ENCODE measurements at regions not wholly inside any gene's neighbourhood (a gene's known extent, or its start where the extent isn't known, plus 50 kb on each side); places are given as distances from the start of the nearest gene placed in this dataset.

DNA sequence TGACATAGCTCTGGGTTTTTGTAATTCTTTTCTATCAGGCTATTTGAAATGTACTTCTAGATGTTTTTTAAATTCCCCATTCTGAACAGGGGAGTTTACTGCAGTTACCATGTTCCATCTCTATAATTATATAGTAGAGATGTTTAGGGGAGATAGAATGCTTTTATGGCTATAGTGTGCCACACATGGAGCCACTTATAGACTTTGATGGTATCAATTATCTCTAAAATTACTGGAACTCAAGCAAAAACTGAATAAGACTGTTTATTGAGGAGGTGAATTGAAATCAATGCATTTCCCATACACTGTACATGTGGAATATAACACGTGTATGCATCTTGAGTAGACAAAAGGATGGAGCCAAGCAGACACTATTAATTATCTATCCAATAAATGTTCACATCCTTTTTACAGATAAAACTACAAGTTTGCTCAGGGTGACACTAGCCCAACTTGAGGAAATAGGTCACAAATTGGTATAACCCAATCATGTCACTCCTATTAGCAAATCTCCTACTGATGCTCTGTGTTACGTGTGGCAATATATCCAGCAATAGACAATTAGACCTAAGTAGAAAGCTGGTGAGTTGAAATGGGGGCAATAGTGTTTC is 1882.6 kb downstream of the PCDH9 start:
- ATAC-seq (ENCODE audit: poor library complexity) (no peak), DNase-seq (no peak)
- no peak overlapping the region for H3K4me3 ChIP-seq (ENCODE audit: low read length)
- Mint-ChIP-seq H3K27ac (no peak overlapping the region), H3K4me3 (no peak overlapping the region), H3K4me1 (ENCODE audit: low read depth) (no peaks in the 10 kb centered on the region), H3K9me3 (peaks cover 6% of the 10 kb centered on the region), H3K27me3 (no peaks in the 10 kb centered on the region), H3K36me3 (ENCODE audit: low read depth) (no peaks in the 10 kb centered on the region)
- TF ChIP-seq, protein P1, sequence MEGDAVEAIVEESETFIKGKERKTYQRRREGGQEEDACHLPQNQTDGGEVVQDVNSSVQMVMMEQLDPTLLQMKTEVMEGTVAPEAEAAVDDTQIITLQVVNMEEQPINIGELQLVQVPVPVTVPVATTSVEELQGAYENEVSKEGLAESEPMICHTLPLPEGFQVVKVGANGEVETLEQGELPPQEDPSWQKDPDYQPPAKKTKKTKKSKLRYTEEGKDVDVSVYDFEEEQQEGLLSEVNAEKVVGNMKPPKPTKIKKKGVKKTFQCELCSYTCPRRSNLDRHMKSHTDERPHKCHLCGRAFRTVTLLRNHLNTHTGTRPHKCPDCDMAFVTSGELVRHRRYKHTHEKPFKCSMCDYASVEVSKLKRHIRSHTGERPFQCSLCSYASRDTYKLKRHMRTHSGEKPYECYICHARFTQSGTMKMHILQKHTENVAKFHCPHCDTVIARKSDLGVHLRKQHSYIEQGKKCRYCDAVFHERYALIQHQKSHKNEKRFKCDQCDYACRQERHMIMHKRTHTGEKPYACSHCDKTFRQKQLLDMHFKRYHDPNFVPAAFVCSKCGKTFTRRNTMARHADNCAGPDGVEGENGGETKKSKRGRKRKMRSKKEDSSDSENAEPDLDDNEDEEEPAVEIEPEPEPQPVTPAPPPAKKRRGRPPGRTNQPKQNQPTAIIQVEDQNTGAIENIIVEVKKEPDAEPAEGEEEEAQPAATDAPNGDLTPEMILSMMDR (IDR thresholded peaks at IDR 0.05): no peak
- H3K4me1 ChIP-seq (ENCODE audit: insufficient read depth, low read length): no peaks in the 10 kb centered on the region
- peaks cover 0 to under 1% of the 10 kb centered on the region in 2 experiments for H3K9me3 ChIP-seq (ENCODE audit: control insufficient read depth in 1 of 2, insufficient read depth in 1 of 2, low read length in 2 of 2)
- no peaks in the 10 kb centered on the region for H3K36me3 ChIP-seq (ENCODE audit: insufficient read depth, low read length)
- H3K27me3 ChIP-seq (ENCODE audit: control insufficient read depth in 1 of 2, insufficient read depth in 2 of 2, low read length in 2 of 2): no peaks in the 10 kb centered on the region
- ChIA-PET POLR2A (no interaction called here), CTCF (no interaction called here)
- H3K27ac ChIP-seq (ENCODE audit: low read depth in 1 of 2, low read length in 2 of 2): no peak overlapping the region
- intact Hi-C loops (cut with DNase I, micrococcal nuclease): no loop called here

GRCh38 chr13:65343898-65344663 is 1886.1 kb downstream of the PCDH9 start:
- no peaks in the 10 kb centered on the region for H3K27me3 ChIP-seq (ENCODE audit: control insufficient read depth in 1 of 2, insufficient read depth in 2 of 2, low read length in 2 of 2)
- intact Hi-C loops (cut with DNase I, micrococcal nuclease): no loop called here
- DNase-seq (no peak), ATAC-seq (ENCODE audit: poor library complexity) (no peak)
- Mint-ChIP-seq H3K36me3 (ENCODE audit: low read depth) (no peaks in the 10 kb centered on the region), H3K4me1 (ENCODE audit: low read depth) (no peaks in the 10 kb centered on the region), H3K27ac (no peak overlapping the region), H3K9me3 (peaks cover 7% of the 10 kb centered on the region), H3K4me3 (no peak overlapping the region), H3K27me3 (no peaks in the 10 kb centered on the region)
- no peak overlapping the region for H3K4me3 ChIP-seq (ENCODE audit: low read length)
- no peaks in the 10 kb centered on the region for H3K9me3 ChIP-seq (ENCODE audit: control insufficient read depth in 1 of 2, insufficient read depth in 1 of 2, low read length in 2 of 2)
- no peak overlapping the region for H3K27ac ChIP-seq (ENCODE audit: low read depth in 1 of 2, low read length in 2 of 2)
- TF ChIP-seq, protein P1 (IDR thresholded peaks at IDR 0.05): no peak
- ChIA-PET POLR2A (no interaction called here), CTCF (no interaction called here)
- no peaks in the 10 kb centered on the region for H3K4me1 ChIP-seq (ENCODE audit: insufficient read depth, low read length)
- H3K36me3 ChIP-seq (ENCODE audit: insufficient read depth, low read length): no peaks in the 10 kb centered on the region

DNA sequence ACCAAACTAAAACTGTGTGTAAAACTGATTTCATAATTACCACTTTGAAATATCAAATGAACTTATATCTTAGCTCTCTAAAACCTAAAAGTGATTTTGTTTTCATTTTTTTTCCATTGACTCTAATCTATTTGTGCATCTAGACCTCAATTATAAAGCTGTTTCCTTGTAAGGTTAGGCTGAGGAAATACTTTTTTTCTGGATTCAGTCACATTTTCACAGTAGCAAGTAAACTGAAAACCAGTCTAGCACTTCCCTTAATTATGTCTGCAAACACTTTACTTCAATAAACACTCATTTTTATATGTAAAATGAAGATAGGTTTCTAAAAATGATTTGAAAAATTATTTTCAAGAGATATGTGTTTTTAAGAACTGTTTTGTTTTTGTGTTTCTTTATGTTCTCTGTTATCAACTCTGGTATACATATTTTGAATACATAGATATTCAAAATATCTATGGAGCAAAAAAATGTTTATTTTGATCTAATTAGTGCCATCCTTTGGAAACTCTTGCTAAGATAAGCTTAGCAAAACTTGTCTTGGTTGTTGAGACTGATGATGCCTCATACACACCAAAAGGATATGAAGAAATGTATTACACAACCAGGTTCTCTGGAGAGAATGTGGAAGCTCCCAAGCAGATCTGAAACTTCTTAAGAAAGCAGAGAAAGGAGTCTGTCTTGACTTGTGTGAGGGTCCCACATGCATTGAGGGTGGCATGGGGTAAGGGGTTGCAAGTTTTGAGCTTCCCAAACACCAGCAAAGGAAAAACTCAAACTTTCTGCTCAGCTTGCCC is 1887.4 kb downstream of the PCDH9 start:
- H3K9me3 ChIP-seq (ENCODE audit: control insufficient read depth in 1 of 2, insufficient read depth in 1 of 2, low read length in 2 of 2): no peaks in the 10 kb centered on the region
- ChIA-PET CTCF (no interaction called here), POLR2A (no interaction called here)
- DNase-seq (no peak), ATAC-seq (ENCODE audit: poor library complexity) (no peak)
- H3K27me3 ChIP-seq (ENCODE audit: control insufficient read depth in 1 of 2, insufficient read depth in 2 of 2, low read length in 2 of 2): no peaks in the 10 kb centered on the region
- H3K27ac ChIP-seq (ENCODE audit: low read depth in 1 of 2, low read length in 2 of 2): no peak overlapping the region
- Mint-ChIP-seq H3K36me3 (ENCODE audit: low read depth) (no peaks in the 10 kb centered on the region), H3K9me3 (peaks cover 5% of the 10 kb centered on the region), H3K4me1 (ENCODE audit: low read depth) (no peaks in the 10 kb centered on the region), H3K4me3 (no peak overlapping the region), H3K27ac (no peak overlapping the region), H3K27me3 (no peaks in the 10 kb centered on the region)
- H3K4me1 ChIP-seq (ENCODE audit: insufficient read depth, low read length): no peaks in the 10 kb centered on the region
- H3K4me3 ChIP-seq (ENCODE audit: low read length): no peak overlapping the region
- intact Hi-C loops (cut with DNase I, micrococcal nuclease): no loop called here
- TF ChIP-seq, protein P1 (IDR thresholded peaks at IDR 0.05): no peak
- no peaks in the 10 kb centered on the region for H3K36me3 ChIP-seq (ENCODE audit: insufficient read depth, low read length)
